HL-60 (cell line): ENCODE measurements at regions not wholly inside any gene's neighbourhood (a gene's known extent, or its start where the extent isn't known, plus 50 kb on each side); places are given as distances from the start of the nearest gene placed in this dataset.

Experiments used
- DNase-seq, 2 experiments: peaks; one replicate each; pipeline ENCODE4 v3.0.0-alpha.2; 2010 to 2020; ENCODE audit warnings: low read depth in 1 of 2, low spot score in 1 of 2
- H3K27ac ChIP-seq: fragments of 250-450 bp; sonication (Bioruptor Pico); replicated peaks from 2 replicates; pipeline ENCODE4 v1.5.1; 2020; ENCODE audit warnings: mild to moderate bottlenecking, moderate library complexity
- H3K27me3 ChIP-seq: fragments of 250-450 bp; sonication (Bioruptor Pico); 2 replicates; pipeline ENCODE4 v1.5.1; 2021; ENCODE audit warnings: mild to moderate bottlenecking, moderate library complexity; ENCODE audit not compliant: insufficient read depth, poor library complexity, severe bottlenecking
- H3K4me3 ChIP-seq: replicated peaks from 2 replicates; pipeline ENCODE4 v1.5.1; 2011; ENCODE audit warnings: mild to moderate bottlenecking, control low read depth, low read length; ENCODE audit not compliant: insufficient read depth
- GABPA ChIP-seq: IDR thresholded peaks from 2 replicates; pipeline ENCODE4 v1.6.1; 2012; ENCODE audit warnings: low read depth
- POLR2AphosphoS5 ChIP-seq: IDR thresholded peaks from 2 replicates; pipeline ENCODE4 v1.6.1; 2012; ENCODE audit warnings: low read depth
- SPI1 ChIP-seq: IDR thresholded peaks from 2 replicates; pipeline ENCODE4 v1.6.1; 2012; ENCODE audit warnings: low read depth, mild to moderate bottlenecking, borderline replicate concordance
- TF ChIP-seq, protein P1 (sequence below): IDR thresholded peaks from 2 replicates; pipeline ENCODE4 v1.6.1; 2012; ENCODE audit warnings: low read depth; ENCODE audit not compliant: insufficient replicate concordance
- TF ChIP-seq, protein P2 (sequence below): IDR thresholded peaks from one replicate; pipeline ENCODE4 v1.5.1; 2011; ENCODE audit warnings: low read length, control low read depth, inconsistent platforms; ENCODE audit not compliant: insufficient read depth

DNA sequence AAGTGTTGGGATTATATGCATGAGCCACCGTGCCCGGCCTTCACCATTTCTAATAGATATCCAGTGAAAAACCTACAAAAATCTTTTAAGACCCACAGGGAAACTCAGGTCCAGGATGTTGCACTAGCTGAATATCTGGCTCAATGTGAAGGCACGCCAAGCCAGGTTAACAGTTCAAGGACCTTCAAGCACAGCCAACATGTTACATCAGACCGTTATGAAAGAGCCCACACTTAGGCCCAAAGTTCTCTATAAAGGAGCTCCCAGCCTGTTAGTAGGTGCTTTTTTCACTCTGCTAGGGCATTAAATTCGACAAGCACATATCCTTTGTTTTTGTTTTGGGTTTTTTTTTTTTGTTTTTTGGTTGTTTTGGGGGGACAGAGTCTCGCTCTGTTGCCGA lies 69.0 kb downstream of the OTX2 start:
- H3K27ac ChIP-seq, result no peak overlapping the region
- no peak for DNase-seq
- TF ChIP-seq, protein P1, sequence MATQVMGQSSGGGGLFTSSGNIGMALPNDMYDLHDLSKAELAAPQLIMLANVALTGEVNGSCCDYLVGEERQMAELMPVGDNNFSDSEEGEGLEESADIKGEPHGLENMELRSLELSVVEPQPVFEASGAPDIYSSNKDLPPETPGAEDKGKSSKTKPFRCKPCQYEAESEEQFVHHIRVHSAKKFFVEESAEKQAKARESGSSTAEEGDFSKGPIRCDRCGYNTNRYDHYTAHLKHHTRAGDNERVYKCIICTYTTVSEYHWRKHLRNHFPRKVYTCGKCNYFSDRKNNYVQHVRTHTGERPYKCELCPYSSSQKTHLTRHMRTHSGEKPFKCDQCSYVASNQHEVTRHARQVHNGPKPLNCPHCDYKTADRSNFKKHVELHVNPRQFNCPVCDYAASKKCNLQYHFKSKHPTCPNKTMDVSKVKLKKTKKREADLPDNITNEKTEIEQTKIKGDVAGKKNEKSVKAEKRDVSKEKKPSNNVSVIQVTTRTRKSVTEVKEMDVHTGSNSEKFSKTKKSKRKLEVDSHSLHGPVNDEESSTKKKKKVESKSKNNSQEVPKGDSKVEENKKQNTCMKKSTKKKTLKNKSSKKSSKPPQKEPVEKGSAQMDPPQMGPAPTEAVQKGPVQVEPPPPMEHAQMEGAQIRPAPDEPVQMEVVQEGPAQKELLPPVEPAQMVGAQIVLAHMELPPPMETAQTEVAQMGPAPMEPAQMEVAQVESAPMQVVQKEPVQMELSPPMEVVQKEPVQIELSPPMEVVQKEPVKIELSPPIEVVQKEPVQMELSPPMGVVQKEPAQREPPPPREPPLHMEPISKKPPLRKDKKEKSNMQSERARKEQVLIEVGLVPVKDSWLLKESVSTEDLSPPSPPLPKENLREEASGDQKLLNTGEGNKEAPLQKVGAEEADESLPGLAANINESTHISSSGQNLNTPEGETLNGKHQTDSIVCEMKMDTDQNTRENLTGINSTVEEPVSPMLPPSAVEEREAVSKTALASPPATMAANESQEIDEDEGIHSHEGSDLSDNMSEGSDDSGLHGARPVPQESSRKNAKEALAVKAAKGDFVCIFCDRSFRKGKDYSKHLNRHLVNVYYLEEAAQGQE, result no peak
- TF ChIP-seq SPI1 (no peak), POLR2AphosphoS5 (no peak), GABPA (no peak)
- TF ChIP-seq, protein P2, sequence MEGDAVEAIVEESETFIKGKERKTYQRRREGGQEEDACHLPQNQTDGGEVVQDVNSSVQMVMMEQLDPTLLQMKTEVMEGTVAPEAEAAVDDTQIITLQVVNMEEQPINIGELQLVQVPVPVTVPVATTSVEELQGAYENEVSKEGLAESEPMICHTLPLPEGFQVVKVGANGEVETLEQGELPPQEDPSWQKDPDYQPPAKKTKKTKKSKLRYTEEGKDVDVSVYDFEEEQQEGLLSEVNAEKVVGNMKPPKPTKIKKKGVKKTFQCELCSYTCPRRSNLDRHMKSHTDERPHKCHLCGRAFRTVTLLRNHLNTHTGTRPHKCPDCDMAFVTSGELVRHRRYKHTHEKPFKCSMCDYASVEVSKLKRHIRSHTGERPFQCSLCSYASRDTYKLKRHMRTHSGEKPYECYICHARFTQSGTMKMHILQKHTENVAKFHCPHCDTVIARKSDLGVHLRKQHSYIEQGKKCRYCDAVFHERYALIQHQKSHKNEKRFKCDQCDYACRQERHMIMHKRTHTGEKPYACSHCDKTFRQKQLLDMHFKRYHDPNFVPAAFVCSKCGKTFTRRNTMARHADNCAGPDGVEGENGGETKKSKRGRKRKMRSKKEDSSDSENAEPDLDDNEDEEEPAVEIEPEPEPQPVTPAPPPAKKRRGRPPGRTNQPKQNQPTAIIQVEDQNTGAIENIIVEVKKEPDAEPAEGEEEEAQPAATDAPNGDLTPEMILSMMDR, result no peak
- no peak overlapping the region for H3K4me3 ChIP-seq
- H3K27me3 ChIP-seq, result peaks cover 3% of the 10 kb centered on the region

DNA sequence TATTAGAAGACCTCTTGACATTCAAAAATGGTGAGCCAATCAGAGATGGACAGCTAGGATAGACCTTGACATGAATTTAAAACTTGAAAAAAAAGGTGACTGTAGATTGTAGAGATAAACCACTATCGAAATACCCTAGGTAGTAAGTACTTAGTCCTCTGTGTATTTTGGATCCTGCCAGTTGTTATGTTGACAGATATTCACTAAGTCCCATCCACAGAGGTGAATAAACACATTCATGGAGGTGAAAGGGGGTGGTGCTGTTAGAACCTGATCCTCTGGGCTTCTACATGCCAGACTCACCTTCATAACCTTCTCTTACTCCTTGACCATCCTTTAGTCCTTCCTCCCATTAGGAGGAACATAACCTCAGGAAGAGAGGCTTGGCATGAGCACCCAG lies 72.3 kb downstream of the OTX2 start:
- H3K4me3 ChIP-seq, result no peak overlapping the region
- H3K27ac ChIP-seq, result no peak overlapping the region
- TF ChIP-seq POLR2AphosphoS5 (no peak), SPI1 (no peak)
- TF ChIP-seq, protein P1, result no peak
- TF ChIP-seq, protein P2, result no peak
- DNase-seq, result no peak
- peaks cover 3% of the 10 kb centered on the region for H3K27me3 ChIP-seq

DNA sequence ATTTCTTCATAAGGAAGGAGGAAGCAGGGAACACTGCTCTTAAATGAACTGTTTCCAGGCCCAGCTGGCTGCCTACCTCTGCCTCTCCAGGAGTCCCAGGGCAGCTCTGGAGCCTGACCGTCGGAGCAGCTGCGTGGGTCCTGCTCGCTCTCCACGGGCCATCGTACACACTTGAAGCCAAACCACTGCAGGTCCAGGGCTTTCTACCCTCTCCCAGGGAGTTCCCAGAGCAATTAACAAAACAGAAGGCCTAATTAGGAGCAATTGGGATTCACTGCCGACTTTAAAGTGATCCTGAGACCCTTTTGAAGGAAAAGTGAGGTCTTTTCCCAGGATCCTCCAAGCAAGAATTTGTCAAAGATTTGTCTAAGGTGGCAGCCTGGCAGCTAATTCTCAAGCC lies 76.9 kb downstream of the OTX2 start:
- H3K4me3 ChIP-seq, result no peak overlapping the region
- no peak for DNase-seq
- H3K27ac ChIP-seq, result no peak overlapping the region
- H3K27me3 ChIP-seq, result peaks cover 7% of the 10 kb centered on the region
- no peak for TF ChIP-seq SPI1
- TF ChIP-seq POLR2AphosphoS5, result no peak
- no peak for TF ChIP-seq GABPA
- TF ChIP-seq, protein P2, result no peak
- TF ChIP-seq, protein P1, result no peak
